ENCODE measurements at regions not wholly inside any gene's neighbourhood (a gene's known extent, or its start where the extent isn't known, plus 50 kb on each side); places are given as distances from the start of the nearest gene placed in this dataset.
"Not testable (repeated sequence)": the region's sequence is repeated elsewhere in the genome, so short reads cannot be mapped to it uniquely, and the experiment has no call there.

DNA sequence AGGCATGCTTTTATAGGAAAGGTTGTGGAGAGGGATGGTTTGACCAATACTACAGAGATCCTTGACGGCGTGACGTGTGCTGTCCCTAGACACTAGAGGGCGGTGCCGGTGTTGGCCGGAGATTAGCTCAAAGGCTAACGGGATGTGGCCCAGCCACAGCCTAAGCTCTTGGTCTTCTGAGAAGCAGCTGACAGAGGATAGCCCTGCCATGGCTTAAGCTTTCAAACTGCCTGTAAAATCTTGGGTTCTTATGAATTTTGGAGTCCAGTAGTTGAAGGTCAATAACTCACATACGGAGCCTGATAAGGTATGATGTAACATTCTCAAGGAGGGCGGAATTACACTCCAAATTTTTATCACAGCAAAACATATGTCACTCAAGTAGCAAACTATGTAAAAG is 515.7 kb upstream of the ATXN7L3B start:
- H3K4me3 ChIP-seq (ENCODE audit: low read depth, low read length): no peak overlapping the region
- TF ChIP-seq, protein P1, sequence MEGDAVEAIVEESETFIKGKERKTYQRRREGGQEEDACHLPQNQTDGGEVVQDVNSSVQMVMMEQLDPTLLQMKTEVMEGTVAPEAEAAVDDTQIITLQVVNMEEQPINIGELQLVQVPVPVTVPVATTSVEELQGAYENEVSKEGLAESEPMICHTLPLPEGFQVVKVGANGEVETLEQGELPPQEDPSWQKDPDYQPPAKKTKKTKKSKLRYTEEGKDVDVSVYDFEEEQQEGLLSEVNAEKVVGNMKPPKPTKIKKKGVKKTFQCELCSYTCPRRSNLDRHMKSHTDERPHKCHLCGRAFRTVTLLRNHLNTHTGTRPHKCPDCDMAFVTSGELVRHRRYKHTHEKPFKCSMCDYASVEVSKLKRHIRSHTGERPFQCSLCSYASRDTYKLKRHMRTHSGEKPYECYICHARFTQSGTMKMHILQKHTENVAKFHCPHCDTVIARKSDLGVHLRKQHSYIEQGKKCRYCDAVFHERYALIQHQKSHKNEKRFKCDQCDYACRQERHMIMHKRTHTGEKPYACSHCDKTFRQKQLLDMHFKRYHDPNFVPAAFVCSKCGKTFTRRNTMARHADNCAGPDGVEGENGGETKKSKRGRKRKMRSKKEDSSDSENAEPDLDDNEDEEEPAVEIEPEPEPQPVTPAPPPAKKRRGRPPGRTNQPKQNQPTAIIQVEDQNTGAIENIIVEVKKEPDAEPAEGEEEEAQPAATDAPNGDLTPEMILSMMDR (IDR thresholded peaks at IDR 0.05): peak; percentile 8
- no peak overlapping the region for H2AFZ ChIP-seq
- H3K4me1 ChIP-seq: no peaks in the 10 kb centered on the region
- no peak overlapping the region for H3K4me2 ChIP-seq (ENCODE audit: low read length)
- H3K36me3 ChIP-seq (ENCODE audit: control insufficient read depth, insufficient read depth, low read length): no peaks in the 10 kb centered on the region
- no peak overlapping the region for H3K27ac ChIP-seq
- H3K9ac ChIP-seq: no peak overlapping the region
- no peaks in the 10 kb centered on the region for H3K79me2 ChIP-seq
- no peaks in the 10 kb centered on the region for H3K27me3 ChIP-seq (ENCODE audit: control insufficient read depth, insufficient read depth, low read length)
- no peaks in the 10 kb centered on the region for H3K9me3 ChIP-seq (ENCODE audit: control insufficient read depth, low read length)

DNA sequence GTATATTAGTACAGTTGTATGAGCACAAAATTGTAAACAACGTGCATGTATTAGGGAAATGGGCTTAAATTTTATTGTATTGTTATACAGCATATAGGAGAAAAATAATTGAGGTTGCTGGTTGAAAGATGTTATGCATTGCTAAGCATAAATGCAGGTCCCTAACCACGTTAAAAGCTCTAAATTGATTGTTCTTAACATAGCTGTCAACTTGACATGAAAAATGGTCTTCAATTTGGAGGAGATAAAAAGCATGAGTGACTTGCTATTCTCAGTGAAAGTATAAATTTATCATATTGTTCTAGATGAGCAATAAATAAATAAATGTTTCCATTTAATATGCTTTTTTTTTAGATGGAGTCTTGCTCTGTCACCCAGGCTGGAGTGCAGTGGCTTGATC is 506.6 kb upstream of the ATXN7L3B start:
- Histone ChIP-seq H3K4me1 (no peaks in the 10 kb centered on the region), H3K4me2 (ENCODE audit: low read length) (no peak overlapping the region), H3K27me3 (ENCODE audit: control insufficient read depth, insufficient read depth, low read length) (no peaks in the 10 kb centered on the region)

DNA sequence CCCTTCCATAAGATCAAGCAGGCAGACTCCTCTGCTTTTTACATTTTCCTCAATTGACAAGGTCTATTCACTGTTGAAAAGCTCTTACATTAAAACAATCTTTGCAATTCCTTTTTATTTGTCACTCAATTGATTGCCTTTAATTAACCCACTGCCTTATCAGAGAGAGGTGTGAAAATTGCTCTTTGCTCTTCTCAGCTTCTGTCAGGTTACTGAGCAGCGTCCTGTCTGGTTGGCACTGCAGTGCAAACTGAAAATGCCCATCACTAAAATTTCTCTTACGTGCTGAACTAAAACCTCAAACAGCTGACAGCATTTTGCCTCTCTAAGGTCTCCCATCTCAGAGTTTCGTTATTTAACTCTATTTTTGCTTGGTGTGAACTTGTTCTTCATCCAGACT is 504.1 kb upstream of the ATXN7L3B start:
- no peak overlapping the region for H3K27ac ChIP-seq
- no peaks in the 10 kb centered on the region for H3K4me1 ChIP-seq
- H3K9ac ChIP-seq: no peak overlapping the region
- no peaks in the 10 kb centered on the region for H3K36me3 ChIP-seq (ENCODE audit: control insufficient read depth, insufficient read depth, low read length)
- no peak overlapping the region for H3K4me3 ChIP-seq (ENCODE audit: low read depth, low read length)
- no peaks in the 10 kb centered on the region for H3K79me2 ChIP-seq
- H3K4me2 ChIP-seq (ENCODE audit: low read length): no peak overlapping the region
- H3K9me3 ChIP-seq (ENCODE audit: control insufficient read depth, low read length): no peaks in the 10 kb centered on the region
- H2AFZ ChIP-seq: no peak overlapping the region
- TF ChIP-seq, protein P1 (IDR thresholded peaks at IDR 0.05): no peak
- H3K27me3 ChIP-seq (ENCODE audit: control insufficient read depth, insufficient read depth, low read length): no peaks in the 10 kb centered on the region

More for the DNA sequence above, 506.6 kb upstream of the ATXN7L3B start:
- Histone ChIP-seq H3K27ac (no peak overlapping the region), H3K36me3 (ENCODE audit: control insufficient read depth, insufficient read depth, low read length) (no peaks in the 10 kb centered on the region), H3K4me3 (ENCODE audit: low read depth, low read length) (no peak overlapping the region), H3K79me2 (no peaks in the 10 kb centered on the region), H3K9ac (no peak overlapping the region), H3K9me3 (ENCODE audit: control insufficient read depth, low read length) (no peaks in the 10 kb centered on the region), H2AFZ (no peak overlapping the region)
- TF ChIP-seq, protein P1 (IDR thresholded peaks at IDR 0.05): no peak

DNA sequence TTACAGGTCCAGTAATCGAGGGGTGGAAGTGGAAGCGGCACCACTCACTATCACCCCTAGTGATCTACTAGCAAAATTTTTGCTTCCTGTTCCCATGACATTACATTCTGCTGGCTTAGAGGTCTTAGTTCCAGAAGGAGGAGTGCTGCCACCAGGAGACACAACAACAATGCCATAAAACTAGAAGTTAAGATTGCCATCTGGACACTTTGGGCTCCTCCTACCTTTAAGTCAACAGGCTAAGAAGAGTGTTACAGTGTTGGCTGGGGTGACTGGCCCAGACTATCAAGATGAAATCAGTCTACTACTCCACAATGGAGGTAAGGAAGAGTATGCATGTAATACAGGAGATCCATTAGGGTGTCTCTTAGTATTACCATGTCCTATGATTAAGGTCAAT is 498.5 kb upstream of the ATXN7L3B start:
- H3K9me3 ChIP-seq (ENCODE audit: control insufficient read depth, low read length); H3K4me3 ChIP-seq (ENCODE audit: low read depth, low read length); H3K79me2 ChIP-seq; H3K4me1 ChIP-seq; H3K4me2 ChIP-seq (ENCODE audit: low read length); H3K27ac ChIP-seq; H3K27me3 ChIP-seq (ENCODE audit: control insufficient read depth, insufficient read depth, low read length); H2AFZ ChIP-seq; H3K9ac ChIP-seq; H3K36me3 ChIP-seq (ENCODE audit: control insufficient read depth, insufficient read depth, low read length): not testable (repeated sequence)

DNA sequence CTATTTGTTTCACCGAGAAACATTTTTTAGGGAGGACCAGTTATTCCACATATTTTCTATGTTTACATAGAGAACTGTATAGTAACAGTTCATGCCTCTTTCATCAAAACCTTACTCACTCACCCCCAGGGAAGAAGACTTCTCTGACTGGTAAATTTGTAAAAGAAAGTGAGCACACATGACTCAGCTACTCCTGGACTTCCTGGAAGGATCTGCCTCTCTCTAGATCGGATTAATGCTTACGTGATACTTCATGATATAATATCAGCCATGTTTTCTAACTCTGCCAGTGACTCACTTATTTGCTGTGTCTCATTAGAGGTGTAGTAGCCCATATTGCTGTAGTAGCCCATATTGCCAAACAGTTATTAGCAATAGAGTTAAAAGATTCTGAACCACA is 494.3 kb upstream of the ATXN7L3B start:
- H3K4me2 ChIP-seq (ENCODE audit: low read length): no peak overlapping the region

More for the DNA sequence above, 494.3 kb upstream of the ATXN7L3B start:
- no peaks in the 10 kb centered on the region for H3K4me1 ChIP-seq
- no peaks in the 10 kb centered on the region for H3K9me3 ChIP-seq (ENCODE audit: control insufficient read depth, low read length)
- H3K27ac ChIP-seq: no peak overlapping the region
- no peak overlapping the region for H3K9ac ChIP-seq
- H3K27me3 ChIP-seq (ENCODE audit: control insufficient read depth, insufficient read depth, low read length): no peaks in the 10 kb centered on the region
- TF ChIP-seq, protein P1 (IDR thresholded peaks at IDR 0.05): no peak
- no peak overlapping the region for H3K4me3 ChIP-seq (ENCODE audit: low read depth, low read length)
- no peaks in the 10 kb centered on the region for H3K79me2 ChIP-seq
- H2AFZ ChIP-seq: no peak overlapping the region
- no peaks in the 10 kb centered on the region for H3K36me3 ChIP-seq (ENCODE audit: control insufficient read depth, insufficient read depth, low read length)
